NCI-H460 (cell line): ENCODE measurements at regions not wholly inside any gene's neighbourhood (a gene's known extent, or its start where the extent isn't known, plus 50 kb on each side); places are given as distances from the start of the nearest gene placed in this dataset.

Experiments
- DNase-seq: peaks from one replicate; pipeline ENCODE4 v3.0.0-alpha.2; 2016; ENCODE audit warnings: low read depth; ENCODE audit errors: extremely low read depth

GRCh38 chr1:212557739-212558692 lies 50.5 kb upstream of the ATF3 start:
- peak; percentile 27 for DNase-seq

GRCh38 chr1:212558693-212559480 lies 49.7 kb upstream of the ATF3 start:
- peak; percentile 92 for DNase-seq
